Transverse colon (tissue), 4 donors: ENCODE measurements at regions not wholly inside any gene's neighbourhood (a gene's known extent, or its start where the extent isn't known, plus 50 kb on each side); places are given as distances from the start of the nearest gene placed in this dataset.

Source experiments
- DNase-seq: peaks from one replicate; pipeline ENCODE4 v3.0.0-alpha.2; 2019
- H3K27ac ChIP-seq, 4 donors: fragments of 200-600 bp; sonication (generic); 2 replicates each; pipeline ENCODE4 v1.5.1; 2016 to 2018; ENCODE audit warnings: inconsistent platforms in 4 of 4
- H3K27me3 ChIP-seq: fragments of 200-600 bp; sonication (generic); 2 replicates; pipeline ENCODE4 v1.5.1; 2017; ENCODE audit warnings: inconsistent platforms
- H3K36me3 ChIP-seq, 4 donors: fragments of 200-600 bp; sonication (generic); 2 replicates each; pipeline ENCODE4 v1.5.1; 2017 to 2019; ENCODE audit warnings: inconsistent platforms in 4 of 4
- H3K4me1 ChIP-seq, 4 donors: fragments of 200-600 bp; sonication (generic); 2 replicates each; pipeline ENCODE4 v1.5.1; 2017 to 2020; ENCODE audit warnings: inconsistent platforms in 4 of 4
- H3K4me3 ChIP-seq, 4 donors: fragments of 200-600 bp; sonication (generic); 1 replicate in 1 of 4; 2 replicates in 3 of 4; pipeline versions ENCODE4 v1.5.1 to v1.6.1; 2017 to 2019; ENCODE audit warnings: inconsistent platforms in 4 of 4
- H3K9me3 ChIP-seq, 2 donors: fragments of 200-600 bp; sonication (generic); 2 replicates each; pipeline ENCODE4 v1.5.1; 2017 to 2019; ENCODE audit warnings: inconsistent platforms in 2 of 2
- EP300 ChIP-seq: sonication (generic); formaldehyde crosslinking; IDR thresholded peaks from one replicate; pipeline ENCODE4 v1.6.1; 2017; ENCODE audit warnings: antibody characterized with exemption, low read depth
- POLR2A ChIP-seq: fragments of 450-650 bp; IDR thresholded peaks from one replicate; pipeline ENCODE4 v1.6.1; 2016; ENCODE audit warnings: antibody characterized with exemption, mild to moderate bottlenecking, moderate library complexity
- POLR2AphosphoS5 ChIP-seq, 3 donors: sonication (generic); formaldehyde crosslinking; IDR thresholded peaks; one replicate each; pipeline ENCODE4 v1.6.1; 2016; ENCODE audit warnings: antibody characterized with exemption in 3 of 3
- WGBS, 2 donors: methylation state at CpG; one replicate each; pipeline ENCODE4 v1.1.5; 2018; ENCODE audit warnings: low coverage in 1 of 2; 5-methylcytosine and 5-hydroxymethylcytosine counted together
- in situ Hi-C, 4 donors: fragments of 200-750 bp; cut with MboI; loops; one replicate each; pipeline versions ENCODE4 v1.15.0 to v1.15.1; 2017; ENCODE audit warnings: low sequenced_read_pairs in 3 of 4, low pct_ligation_motif_present in 1 of 4, low pct_unique_long_range_greater_than_20kb in 1 of 4
- intact Hi-C: fragments of 100-400 bp; cut with DNase I; formaldehyde crosslinking; loops from one replicate; pipeline ENCODE4 v1.15.1; 2023; ENCODE audit warnings: low total_unique reads
- TF ChIP-seq, protein P1 (sequence below), 5 experiments: fragments of 200-600 bp in 3 of 5; fragments of 450-650 bp in 2 of 5; sonication (generic) in 3 of 5; IDR thresholded peaks; 1 replicate in 2 of 5; 2 replicates in 3 of 5; pipeline ENCODE4 v1.5.1; 2016 to 2017; ENCODE audit warnings: antibody characterized with exemption in 5 of 5, inconsistent platforms in 3 of 5, mild to moderate bottlenecking in 2 of 5, moderate library complexity in 1 of 5

DNA sequence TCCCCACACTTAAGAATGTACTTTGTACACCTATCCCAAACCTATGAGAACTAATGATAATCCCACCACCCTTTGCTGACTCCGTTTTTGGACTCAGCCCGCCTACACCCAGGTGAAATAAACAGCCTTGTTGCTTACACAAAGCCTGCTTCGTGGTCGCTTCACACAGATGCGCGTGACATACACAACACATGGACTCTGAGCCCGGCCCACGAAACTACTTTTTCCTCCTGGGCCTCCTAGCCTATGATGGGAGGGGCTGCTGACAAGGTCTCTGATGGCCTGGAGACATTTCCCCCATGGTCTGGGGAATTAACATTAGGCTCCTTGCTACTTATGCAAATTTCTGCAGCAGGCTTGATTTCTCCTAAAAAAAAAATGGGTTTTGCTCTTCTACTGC is 1176.4 kb upstream of the RAG2 start:
- Histone ChIP-seq H3K4me3 (no peak overlapping the region), H3K9me3 (no peaks in the 10 kb centered on the region), H3K36me3 (no peaks in the 10 kb centered on the region), H3K27me3 (no peaks in the 10 kb centered on the region), H3K4me1 (no peaks in the 10 kb centered on the region), H3K27ac (no peak overlapping the region)
- no peak for DNase-seq
- WGBS, 2 donors: 80 to 92% methylated on average over 6 to 8 of the region's 8 CpGs
- intact Hi-C loops: no loop called here
- in situ Hi-C loops: no loop called here
- TF ChIP-seq EP300: no peak
- TF ChIP-seq, protein P1, sequence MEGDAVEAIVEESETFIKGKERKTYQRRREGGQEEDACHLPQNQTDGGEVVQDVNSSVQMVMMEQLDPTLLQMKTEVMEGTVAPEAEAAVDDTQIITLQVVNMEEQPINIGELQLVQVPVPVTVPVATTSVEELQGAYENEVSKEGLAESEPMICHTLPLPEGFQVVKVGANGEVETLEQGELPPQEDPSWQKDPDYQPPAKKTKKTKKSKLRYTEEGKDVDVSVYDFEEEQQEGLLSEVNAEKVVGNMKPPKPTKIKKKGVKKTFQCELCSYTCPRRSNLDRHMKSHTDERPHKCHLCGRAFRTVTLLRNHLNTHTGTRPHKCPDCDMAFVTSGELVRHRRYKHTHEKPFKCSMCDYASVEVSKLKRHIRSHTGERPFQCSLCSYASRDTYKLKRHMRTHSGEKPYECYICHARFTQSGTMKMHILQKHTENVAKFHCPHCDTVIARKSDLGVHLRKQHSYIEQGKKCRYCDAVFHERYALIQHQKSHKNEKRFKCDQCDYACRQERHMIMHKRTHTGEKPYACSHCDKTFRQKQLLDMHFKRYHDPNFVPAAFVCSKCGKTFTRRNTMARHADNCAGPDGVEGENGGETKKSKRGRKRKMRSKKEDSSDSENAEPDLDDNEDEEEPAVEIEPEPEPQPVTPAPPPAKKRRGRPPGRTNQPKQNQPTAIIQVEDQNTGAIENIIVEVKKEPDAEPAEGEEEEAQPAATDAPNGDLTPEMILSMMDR (IDR thresholded peaks at IDR 0.05): no peak
- TF ChIP-seq POLR2AphosphoS5 (IDR thresholded peaks at IDR 0.05): no peak
- no peak for TF ChIP-seq POLR2A

DNA sequence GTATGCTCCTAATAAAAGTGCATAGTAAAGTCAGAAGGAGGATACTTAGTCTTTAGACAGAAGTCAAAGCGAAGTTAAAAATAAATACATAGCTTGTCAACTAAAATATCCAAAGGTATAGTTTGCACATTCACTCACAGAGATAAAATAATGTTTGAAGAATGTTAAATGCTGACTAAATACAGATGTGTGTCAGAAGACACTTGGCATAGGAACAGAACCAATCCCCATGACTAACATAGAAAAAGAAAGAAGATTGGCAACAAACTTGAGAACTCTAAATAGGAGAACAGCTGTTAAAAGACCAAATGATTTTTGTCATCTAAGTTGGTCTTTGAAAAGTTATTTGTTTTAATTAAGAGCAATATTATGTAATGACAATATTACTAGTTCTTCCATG is 1172.1 kb upstream of the RAG2 start:
- Histone ChIP-seq H3K4me3 (no peak overlapping the region), H3K36me3 (no peaks in the 10 kb centered on the region), H3K27ac (no peak overlapping the region), H3K27me3 (no peaks in the 10 kb centered on the region), H3K4me1 (no peaks in the 10 kb centered on the region), H3K9me3 (no peaks in the 10 kb centered on the region)
- in situ Hi-C loops: no loop called here
- no peak for DNase-seq
- intact Hi-C loops: no loop called here
- 43 to 62% methylated on average over 1 of the region's 1 CpG for WGBS, 2 donors
- TF ChIP-seq, protein P1 (IDR thresholded peaks at IDR 0.05): no peak
- TF ChIP-seq EP300 (no peak), POLR2A (no peak), POLR2AphosphoS5 (IDR thresholded peaks at IDR 0.05) (no peak)

GRCh38 chr11:37762079-37762478 is 1164.0 kb upstream of the RAG2 start:
- DNase-seq: no peak
- in situ Hi-C loops: no loop called here

GRCh38 chr11:37755521-37755920 is 1157.5 kb upstream of the RAG2 start:
- TF ChIP-seq, protein P1 (IDR thresholded peaks at IDR 0.05): no peak
- TF ChIP-seq POLR2A: no peak
- TF ChIP-seq EP300: no peak
- no peak for TF ChIP-seq POLR2AphosphoS5 (IDR thresholded peaks at IDR 0.05)
- intact Hi-C loops (no loop called here), in situ Hi-C loops (no loop called here)
- no peak overlapping the region for H3K4me3 ChIP-seq
- H3K36me3 ChIP-seq: no peaks in the 10 kb centered on the region
- no peak for DNase-seq
- H3K27me3 ChIP-seq: no peaks in the 10 kb centered on the region
- no peaks in the 10 kb centered on the region for H3K9me3 ChIP-seq
- no peaks in the 10 kb centered on the region for H3K4me1 ChIP-seq
- no peak overlapping the region for H3K27ac ChIP-seq
- 95 to 100% methylated on average over 1 of the region's 1 CpG for WGBS, 2 donors

More at GRCh38 chr11:37762079-37762478, 1164.0 kb upstream of the RAG2 start:
- H3K4me1 ChIP-seq: no peaks in the 10 kb centered on the region
- 88% methylated on average over 3 of the region's 3 CpGs for WGBS, 2 donors
- H3K4me3 ChIP-seq: no peak overlapping the region
- H3K27me3 ChIP-seq: no peaks in the 10 kb centered on the region
- peaks cover 0 to 9% of the 10 kb centered on the region in 2 donors for H3K9me3 ChIP-seq
- intact Hi-C loops: no loop called here
- no peak overlapping the region for H3K27ac ChIP-seq
- no peak for TF ChIP-seq EP300
- H3K36me3 ChIP-seq: no peaks in the 10 kb centered on the region

- H3K4me3 ChIP-seq: no peak overlapping the region
- H3K4me1 ChIP-seq: no peaks in the 10 kb centered on the region
- TF ChIP-seq, protein P1 (IDR thresholded peaks at IDR 0.05): no peak
- no peak for TF ChIP-seq POLR2A
- TF ChIP-seq EP300: no peak
- no peak for TF ChIP-seq POLR2AphosphoS5 (IDR thresholded peaks at IDR 0.05)
- no peaks in the 10 kb centered on the region for H3K27me3 ChIP-seq
- intact Hi-C loops (no loop called here), in situ Hi-C loops (no loop called here)
- no peak for DNase-seq
- no peaks in the 10 kb centered on the region for H3K36me3 ChIP-seq
- H3K9me3 ChIP-seq: no peaks in the 10 kb centered on the region
- H3K27ac ChIP-seq: no peak overlapping the region
Measured at GRCh38 chr11:37748641-37749040, 1150.6 kb upstream of the RAG2 start.
